Stomach (tissue), 8 donors: ENCODE measurements at regions not wholly inside any gene's neighbourhood (a gene's known extent, or its start where the extent isn't known, plus 50 kb on each side); places are given as distances from the start of the nearest gene placed in this dataset.

Experiments used
- DNase-seq, 2 donors: peaks; one replicate each; pipeline versions ENCODE4 v3.0.0 to v3.0.0-alpha.2; 2013 to 2019
- H3K27ac ChIP-seq, 5 donors: fragments of 200-600 bp in 4 of 5; sonication (generic) in 4 of 5; one replicate each; pipeline ENCODE4 v1.5.1; 2013 to 2019; ENCODE audit warnings: mild to moderate bottlenecking in 1 of 5, moderate library complexity in 1 of 5
- H3K27me3 ChIP-seq, 3 donors: fragments of 200-600 bp; sonication (generic); one replicate each; pipeline ENCODE4 v1.5.1; 2017 to 2019; ENCODE audit warnings: mixed run types in 1 of 3
- H3K36me3 ChIP-seq, 4 donors: fragments of 200-600 bp; sonication (generic); 1 replicate in 3 of 4; 2 replicates in 1 of 4; pipeline ENCODE4 v1.5.1; 2016 to 2019
- H3K4me1 ChIP-seq, 4 donors: fragments of 200-600 bp; sonication (generic); one replicate each; pipeline ENCODE4 v1.5.1; 2016 to 2019
- H3K4me3 ChIP-seq, 4 donors: fragments of 200-600 bp; sonication (generic) in 3 of 4; one replicate each; pipeline ENCODE4 v1.5.1; 2016 to 2019; ENCODE audit warnings: mild to moderate bottlenecking in 1 of 4
- H3K9me3 ChIP-seq, 4 donors: fragments of 200-600 bp; sonication (generic); one replicate each; pipeline ENCODE4 v1.5.1; 2016 to 2019
- CTCF ChIP-seq, 7 experiments: fragments of 450-650 bp in 4 of 7; fragments of 200-600 bp in 3 of 7; sonication (generic) in 3 of 7; IDR thresholded peaks; one replicate each; pipeline ENCODE4 v1.5.1; 2016 to 2019; ENCODE audit warnings: antibody characterized with exemption in 7 of 7, control low read depth in 2 of 7, mild to moderate bottlenecking in 1 of 7
- EP300 ChIP-seq: sonication (generic); formaldehyde crosslinking; IDR thresholded peaks from one replicate; pipeline ENCODE4 v1.6.1; 2017; ENCODE audit warnings: antibody characterized with exemption
- POLR2A ChIP-seq, 4 donors: fragments of 450-650 bp; IDR thresholded peaks; one replicate each; pipeline ENCODE4 v1.6.1; 2016; ENCODE audit warnings: antibody characterized with exemption in 4 of 4, control low read depth in 2 of 4, mild to moderate bottlenecking in 1 of 4, moderate library complexity in 1 of 4
- POLR2AphosphoS5 ChIP-seq, 3 donors: sonication (generic); formaldehyde crosslinking; IDR thresholded peaks; one replicate each; pipeline ENCODE4 v1.6.1; 2016; ENCODE audit warnings: antibody characterized with exemption in 3 of 3
- WGBS, 5 donors: extraction: QIAGEN DNeasy Blood & Tissue Kit in 3 of 5; methylation state at CpG; one replicate each; pipeline versions ENCODE4 v1.1.5 to v1.1.7; 2013 to 2018; 5-methylcytosine and 5-hydroxymethylcytosine counted together
- intact Hi-C: fragments of 100-400 bp; cut with DNase I; formaldehyde crosslinking; loops from one replicate; pipeline ENCODE4 v1.15.1; 2023; ENCODE audit warnings: low total_unique reads
- donor health status: healthy with polysubstance abuse.
- donor health status: Bipolar disorder and iron deficiency.
- donor health status: healthy.

GRCh38 chr4:14399848-14400247 is 602.4 kb upstream of the CPEB2 start:
- Histone ChIP-seq H3K27me3 (no peaks in the 10 kb centered on the region), H3K4me3 (no peak overlapping the region), H3K27ac (no peak overlapping the region), H3K36me3 (no peaks in the 10 kb centered on the region), H3K9me3 (peaks cover 0 to 5% (median 0%) of the 10 kb centered on the region in 4 donors), H3K4me1 (peaks cover 0 to 3% (median 0%) of the 10 kb centered on the region in 4 donors)
- no peak for DNase-seq
- intact Hi-C loops, result no loop called here
- no peak for TF ChIP-seq EP300
- TF ChIP-seq POLR2A (IDR thresholded peaks at IDR 0.05), result no peak
- TF ChIP-seq CTCF (IDR thresholded peaks at IDR 0.05), result no peak
- no peak for TF ChIP-seq POLR2AphosphoS5 (IDR thresholded peaks at IDR 0.05)

GRCh38 chr4:14400307-14400706 is 602.0 kb upstream of the CPEB2 start:
- intact Hi-C loops, result no loop called here
- Histone ChIP-seq H3K9me3 (peaks cover 0 to 5% (median 0%) of the 10 kb centered on the region in 4 donors), H3K36me3 (no peaks in the 10 kb centered on the region), H3K27me3 (no peaks in the 10 kb centered on the region), H3K4me1 (peaks cover 0 to 8% (median 0%) of the 10 kb centered on the region in 4 donors), H3K4me3 (no peak overlapping the region), H3K27ac (no peak overlapping the region)
- DNase-seq, result no peak
- TF ChIP-seq CTCF (IDR thresholded peaks at IDR 0.05) (no peak), POLR2AphosphoS5 (IDR thresholded peaks at IDR 0.05) (no peak), POLR2A (IDR thresholded peaks at IDR 0.05) (no peak), EP300 (no peak)

GRCh38 chr4:14403132-14403531 is 599.1 kb upstream of the CPEB2 start:
- 63 to 75% (median 72%) methylated on average over 1 of the region's 1 CpG for WGBS, 5 donors
- Histone ChIP-seq H3K27me3 (no peaks in the 10 kb centered on the region), H3K27ac (no peak overlapping the region), H3K4me1 (peaks cover 0 to 8% (median 0%) of the 10 kb centered on the region in 4 donors), H3K9me3 (peaks cover 0 to 5% (median 0%) of the 10 kb centered on the region in 4 donors), H3K36me3 (no peaks in the 10 kb centered on the region), H3K4me3 (no peak overlapping the region)
- DNase-seq, result no peak
- TF ChIP-seq CTCF (IDR thresholded peaks at IDR 0.05) (no peak), POLR2A (IDR thresholded peaks at IDR 0.05) (no peak), POLR2AphosphoS5 (IDR thresholded peaks at IDR 0.05) (no peak), EP300 (no peak)
- intact Hi-C loops, result no loop called here

GRCh38 chr4:14404730-14405129 is 597.6 kb upstream of the CPEB2 start:
- H3K4me3 ChIP-seq, result no peak overlapping the region
- no peaks in the 10 kb centered on the region for H3K36me3 ChIP-seq
- TF ChIP-seq CTCF (IDR thresholded peaks at IDR 0.05), result no peak
- TF ChIP-seq EP300, result no peak
- no peak for TF ChIP-seq POLR2AphosphoS5 (IDR thresholded peaks at IDR 0.05)
- TF ChIP-seq POLR2A (IDR thresholded peaks at IDR 0.05), result no peak
- peak overlapping the region in 1 of 5 donors; percentile 22 for H3K27ac ChIP-seq
- H3K4me1 ChIP-seq, result peaks cover 0 to 8% (median 0%) of the 10 kb centered on the region in 4 donors
- DNase-seq, result peak in 1 of 2 donors; percentile 61
- WGBS, 5 donors, result 62 to 87% (median 72%) methylated on average over 5 of the region's 5 CpGs
- peaks cover 0 to 5% (median 0%) of the 10 kb centered on the region in 4 donors for H3K9me3 ChIP-seq
- intact Hi-C loops, result no loop called here
- H3K27me3 ChIP-seq, result no peaks in the 10 kb centered on the region
